Activated CD8-positive, alpha-beta memory T cell treated with anti-CD3 and anti-CD28 coated beads for 48 hours (primary cell): ENCODE measurements at regions not wholly inside any gene's neighbourhood (a gene's known extent, or its start where the extent isn't known, plus 50 kb on each side); places are given as distances from the start of the nearest gene placed in this dataset.

Source experiments
- DNase-seq, 3 experiments: peaks; one replicate each; pipeline ENCODE4 v3.0.0-alpha.2; 2020; ENCODE audit warnings: low read depth in 2 of 3, low spot score in 2 of 3

DNA sequence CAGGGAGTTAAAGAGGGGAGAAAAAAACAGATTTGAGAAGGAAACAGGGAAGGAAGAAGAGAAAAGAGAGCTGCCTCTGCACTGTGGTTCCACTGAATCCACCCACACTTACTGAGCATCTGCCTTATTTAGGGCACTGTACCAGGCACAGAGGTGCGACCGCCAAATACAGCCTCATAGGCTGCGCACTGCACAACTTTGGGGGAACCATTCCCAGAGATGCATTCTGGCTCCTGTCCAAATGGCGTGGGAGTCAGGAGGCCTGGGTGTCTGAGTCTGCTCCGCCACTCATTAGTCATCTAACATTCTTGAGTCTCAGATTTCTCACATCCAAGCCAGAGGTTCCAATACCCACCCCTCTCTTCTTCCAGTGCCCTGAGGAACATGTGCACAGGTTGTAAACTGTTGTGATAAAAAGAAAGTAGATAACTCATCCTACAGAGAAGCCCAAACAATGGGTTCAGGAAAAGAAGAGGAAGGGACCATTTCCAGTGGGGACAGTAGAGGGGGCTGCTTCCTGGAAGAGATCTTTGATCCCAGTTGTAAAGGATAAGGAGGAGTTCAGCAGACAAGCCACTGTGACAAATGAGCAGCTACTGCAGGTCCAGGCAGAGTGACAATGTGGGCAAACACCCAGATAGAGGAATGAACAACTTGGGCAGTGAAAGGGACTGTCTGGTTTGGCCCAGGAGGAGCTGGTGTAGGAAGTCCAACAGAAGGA is 254.6 kb downstream of the UACA start:
- DNase-seq: no peak

DNA sequence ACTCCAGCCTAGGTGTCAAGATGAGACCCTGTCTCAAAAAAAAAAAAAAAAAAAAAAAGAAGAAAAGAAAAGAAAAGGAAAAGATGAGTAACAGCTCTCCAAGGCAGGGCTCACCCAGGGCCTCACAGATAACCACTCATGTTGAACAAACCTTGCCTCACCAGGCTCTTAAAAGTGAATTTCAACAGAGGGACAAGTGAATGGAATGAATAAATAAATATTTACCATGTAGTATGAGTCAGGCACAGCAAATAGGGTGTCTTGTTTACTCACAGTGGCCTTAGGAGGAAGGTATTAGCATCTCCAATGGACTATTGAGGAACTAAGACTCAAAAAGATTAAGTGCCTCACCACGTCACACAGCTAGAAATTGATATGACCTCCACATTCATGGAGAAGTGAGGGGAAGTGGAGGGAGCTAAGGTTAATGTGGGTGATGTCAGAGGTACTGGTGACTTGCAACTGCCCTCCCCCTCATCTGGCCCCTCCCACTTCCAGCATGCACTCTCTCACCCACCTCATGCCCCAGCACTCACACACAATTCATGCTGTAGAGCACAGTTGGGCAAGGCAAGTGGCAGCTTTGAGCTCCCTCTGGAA is 255.5 kb downstream of the UACA start:
- DNase-seq: no peak

DNA sequence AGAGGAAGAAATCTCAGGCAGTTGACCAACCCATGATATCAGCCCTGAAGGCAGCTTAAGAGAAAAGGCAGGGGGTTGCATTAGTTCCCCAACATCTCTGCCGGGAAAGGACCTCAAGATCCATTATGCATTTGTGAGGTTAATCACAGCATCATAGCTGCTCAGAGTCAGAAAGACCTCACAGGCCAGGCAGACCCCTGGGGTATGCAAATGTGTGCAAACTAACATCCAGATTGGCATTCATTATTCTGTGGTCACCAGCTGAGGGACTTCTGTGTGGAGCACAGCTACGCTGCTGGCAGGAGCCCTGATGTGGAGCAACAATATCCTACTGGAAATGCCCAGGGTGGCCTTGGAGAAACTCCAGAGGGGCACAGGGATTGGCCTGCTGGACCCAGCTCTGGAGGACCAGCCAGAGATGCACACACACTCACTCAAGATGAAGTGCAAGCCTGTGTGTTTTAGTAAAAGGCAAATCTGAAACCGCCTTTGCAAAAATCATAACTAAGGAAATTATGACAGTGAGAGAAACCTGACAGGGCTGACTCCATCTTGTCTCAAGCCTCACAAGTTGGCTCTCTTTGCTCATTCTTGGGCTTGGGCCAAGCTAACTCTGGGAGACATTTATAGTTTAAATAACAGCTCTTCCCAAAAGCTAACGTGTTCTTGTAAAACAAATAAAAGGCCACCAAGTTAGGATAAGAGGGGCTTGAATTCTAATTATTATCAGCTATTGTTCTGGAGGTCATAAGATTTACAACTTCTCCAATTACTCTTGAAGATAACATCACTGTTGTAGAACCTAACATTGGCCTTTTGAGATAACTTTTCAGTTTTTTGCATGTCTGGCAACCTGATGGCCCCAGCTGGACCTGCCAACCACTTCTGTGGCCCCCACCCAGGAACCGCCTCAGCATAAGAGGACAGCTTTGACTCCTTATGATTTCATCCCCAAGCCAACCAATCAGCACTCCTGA is 257.1 kb downstream of the UACA start:
- no peak for DNase-seq

DNA sequence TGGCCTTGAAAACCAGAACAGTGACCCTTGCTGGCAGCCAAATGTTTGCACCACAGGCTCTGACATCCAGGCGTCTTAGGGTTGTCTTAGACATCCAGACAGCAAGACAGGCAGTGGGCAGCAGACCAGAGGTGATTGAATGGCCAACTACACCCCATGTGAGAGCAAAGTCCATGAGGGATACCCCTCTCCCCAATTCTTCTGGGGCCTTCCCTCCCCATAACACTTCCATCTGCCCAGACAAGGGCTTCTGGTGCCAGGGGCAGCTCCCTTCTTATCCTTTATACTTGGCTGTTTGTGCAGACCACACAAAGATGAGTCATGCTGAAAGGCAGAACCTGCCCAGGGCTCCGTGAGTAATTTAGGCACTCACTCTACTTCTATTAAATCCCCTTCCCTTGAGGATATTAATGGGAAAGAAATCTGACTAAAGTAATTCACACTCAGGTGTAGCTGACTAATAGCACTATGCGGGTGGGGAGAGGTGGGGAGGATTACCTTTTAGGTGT is 257.9 kb downstream of the UACA start:
- no peak for DNase-seq

DNA sequence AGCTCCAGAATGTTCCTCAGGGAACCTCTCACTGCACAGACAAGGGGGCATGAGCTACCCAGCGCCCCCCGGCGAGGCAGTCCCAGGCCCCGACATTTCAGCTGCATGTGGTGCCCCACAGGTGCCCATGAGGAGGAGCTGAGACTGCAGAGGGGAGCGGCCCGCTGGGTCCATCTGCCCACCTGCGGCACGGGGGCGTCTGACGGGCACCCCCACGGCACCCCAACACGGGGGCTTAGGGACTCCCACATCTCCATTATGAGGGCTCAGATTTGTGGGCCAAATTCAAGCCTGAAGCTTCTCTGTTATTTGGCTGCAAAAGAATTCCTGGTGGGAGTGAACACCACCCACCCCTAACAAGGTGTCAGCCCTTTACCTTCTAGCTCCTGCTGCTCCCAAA is 258.4 kb downstream of the UACA start:
- no peak for DNase-seq

DNA sequence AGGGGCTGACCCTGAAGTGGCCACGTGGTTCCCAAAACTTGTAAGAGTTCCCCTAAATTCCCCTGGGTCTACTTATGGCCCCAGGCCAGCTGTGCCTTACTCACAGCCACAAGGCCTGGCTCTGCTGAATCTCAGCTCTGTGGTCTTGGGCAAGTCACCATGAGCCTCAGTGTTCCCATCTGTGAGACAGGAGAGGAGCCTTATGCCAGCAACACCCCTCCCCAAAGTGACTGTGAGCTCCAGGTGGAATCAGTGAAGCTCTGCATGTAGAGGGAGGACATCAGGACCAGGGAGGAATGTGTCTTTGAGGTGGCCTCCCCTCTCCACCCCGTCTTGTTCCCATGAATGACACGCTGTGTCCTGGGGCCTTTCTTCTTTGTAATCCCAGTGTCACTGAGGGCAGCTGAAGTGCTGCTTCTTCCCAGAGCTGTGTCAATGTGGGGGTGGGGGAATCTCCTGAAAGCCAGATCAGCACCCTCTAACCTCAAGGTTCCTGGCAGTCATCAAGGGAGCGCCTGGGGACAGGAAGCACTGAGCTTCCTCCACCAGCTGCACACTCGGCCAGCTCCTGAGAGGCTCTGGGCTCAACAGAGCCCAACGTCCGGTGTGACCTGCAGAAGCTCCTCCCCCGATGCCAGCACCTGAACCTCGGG is 258.9 kb downstream of the UACA start:
- no peak for DNase-seq

DNA sequence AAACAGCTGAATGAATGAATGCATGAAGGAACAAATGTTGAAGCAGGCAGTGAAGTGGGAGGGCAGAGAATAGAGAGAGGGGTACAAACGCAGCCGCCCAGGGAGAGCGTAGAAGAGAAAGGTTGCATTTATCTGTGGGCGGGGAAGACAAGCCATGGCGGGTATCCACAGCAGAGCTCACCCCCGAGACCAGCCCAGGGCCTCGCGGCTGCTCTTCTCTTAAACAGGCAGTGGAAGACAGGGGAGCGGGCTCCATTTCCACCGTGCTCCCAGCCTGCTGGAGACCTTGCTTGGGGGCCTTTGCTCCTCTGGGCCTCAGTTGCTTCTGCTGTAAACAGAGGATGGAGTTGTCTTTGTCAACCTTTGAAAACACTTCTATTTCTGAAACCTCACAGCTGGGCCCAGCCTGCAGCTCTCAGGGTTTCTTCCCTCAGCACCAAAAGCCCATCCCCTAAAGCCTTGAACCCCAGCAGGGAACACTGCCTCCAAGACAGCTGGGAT is 259.5 kb downstream of the UACA start:
- no peak for DNase-seq

DNA sequence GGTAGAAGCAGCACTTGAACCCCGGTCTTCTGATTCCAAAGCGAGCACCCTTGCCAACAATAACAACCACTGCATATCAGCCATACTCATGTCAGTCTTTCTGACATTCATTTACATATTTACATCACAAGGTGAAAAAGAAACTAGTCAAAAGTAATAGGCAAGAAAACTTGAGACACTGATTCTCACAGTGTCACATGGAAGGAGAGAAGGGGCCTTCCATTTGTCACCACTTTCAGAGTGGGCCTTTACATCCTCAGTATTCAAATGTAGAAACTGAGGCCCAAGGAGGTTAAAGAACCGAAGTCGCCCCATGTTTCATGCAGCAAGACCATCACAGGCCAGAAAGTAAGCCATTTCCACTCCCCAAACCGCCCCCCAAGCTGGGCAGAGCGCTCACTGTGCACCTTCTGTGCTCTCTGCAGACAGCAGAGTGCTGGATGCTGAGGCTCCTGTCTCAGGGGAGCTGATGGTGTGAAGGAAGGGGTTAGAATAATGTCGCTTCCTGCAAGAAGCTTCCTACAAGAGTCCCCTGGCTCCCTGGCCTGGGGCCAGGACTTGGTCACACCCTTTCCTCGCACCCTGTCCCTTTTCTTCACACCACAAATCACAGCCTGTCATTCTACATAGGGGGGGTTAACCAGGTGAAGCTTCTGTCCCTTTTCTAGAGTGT is 260.1 kb downstream of the UACA start:
- no peak for DNase-seq

DNA sequence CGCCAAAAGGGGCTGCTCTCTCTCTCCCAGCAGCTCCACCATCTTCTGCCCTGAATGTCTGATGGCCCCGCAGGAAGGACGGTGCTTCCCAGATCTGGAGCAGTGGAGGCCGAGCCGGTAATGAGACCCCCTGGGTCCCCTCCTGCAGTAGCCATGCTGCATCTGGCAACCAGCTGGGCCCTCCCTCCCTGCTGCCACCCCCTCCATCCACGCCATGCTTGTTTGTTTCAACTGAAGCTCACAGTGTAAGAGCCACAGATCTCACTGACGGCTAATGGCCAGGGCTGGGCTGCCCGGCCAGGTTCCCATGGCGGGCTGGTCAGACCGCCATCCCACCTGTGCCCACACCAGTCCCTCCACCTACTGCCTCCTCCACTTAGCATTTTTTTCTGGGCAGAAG is 260.8 kb downstream of the UACA start:
- DNase-seq: no peak

DNA sequence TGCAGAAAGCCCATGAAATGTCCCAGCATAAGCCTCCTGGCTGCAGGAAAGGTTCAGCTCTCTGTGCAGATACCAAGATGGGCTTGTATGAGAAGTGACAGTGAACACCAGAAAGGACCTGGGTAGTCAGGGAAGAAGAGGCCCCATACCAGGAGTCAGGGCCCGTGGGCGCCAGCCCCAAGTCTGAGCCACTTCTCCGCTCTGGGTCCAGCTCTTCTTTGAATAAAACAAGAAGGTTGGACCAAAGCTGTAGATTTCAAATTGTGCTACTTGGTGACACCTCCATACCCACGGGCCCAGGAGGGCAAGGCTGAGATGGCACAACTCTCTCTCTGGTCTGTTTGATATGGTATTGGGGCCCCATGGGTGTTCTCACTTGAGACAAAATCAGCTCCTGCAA is 261.5 kb downstream of the UACA start:
- DNase-seq: no peak

DNA sequence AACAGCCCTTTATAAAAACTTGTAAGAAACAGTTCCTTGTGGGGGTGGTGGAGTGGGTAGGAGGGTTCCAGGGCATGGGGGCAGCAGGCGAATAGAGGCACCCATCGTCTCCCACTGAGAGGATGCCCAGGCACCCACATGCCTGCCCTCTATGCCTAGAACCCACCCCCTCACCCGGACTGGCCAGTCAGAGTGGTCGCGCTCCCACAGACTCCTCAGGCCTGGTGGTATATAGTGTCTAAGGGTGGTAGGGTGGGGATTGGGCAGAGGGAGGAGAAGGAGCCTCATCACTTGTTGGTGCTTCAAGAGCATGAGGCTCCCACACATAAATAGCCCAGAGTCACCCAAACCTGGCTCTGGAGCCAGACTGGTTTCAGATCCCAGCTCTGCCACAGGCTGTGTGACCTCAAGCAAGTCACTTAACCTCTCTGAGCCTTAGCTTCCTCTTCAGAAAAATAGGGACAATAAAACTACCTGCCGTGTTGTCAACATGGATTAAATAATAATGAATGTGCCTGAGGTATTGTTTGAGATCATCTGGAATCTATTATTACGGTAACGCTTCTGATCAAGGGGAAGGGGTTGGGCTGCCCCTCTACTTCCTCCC is 262.1 kb downstream of the UACA start:
- DNase-seq: no peak

DNA sequence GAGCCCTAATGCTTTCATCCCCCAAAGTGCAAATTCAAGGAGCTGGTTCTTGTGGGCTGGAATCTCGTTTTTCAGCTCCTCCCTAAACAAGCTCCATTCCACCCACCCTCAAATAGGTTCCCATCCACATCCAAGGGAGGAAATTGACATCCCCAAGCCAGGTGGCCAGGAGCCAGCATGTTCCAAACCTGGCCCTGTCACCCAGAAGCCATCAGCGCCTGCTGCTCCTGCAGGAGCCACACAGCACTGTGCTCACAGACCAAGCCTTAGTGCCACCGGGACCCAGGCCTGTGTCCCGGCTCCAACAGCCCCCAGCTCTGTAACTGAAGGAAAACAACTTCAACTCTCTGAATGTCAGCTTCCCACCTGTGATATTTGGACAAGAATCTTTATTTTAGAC is 263.6 kb downstream of the UACA start:
- DNase-seq: no peak

DNA sequence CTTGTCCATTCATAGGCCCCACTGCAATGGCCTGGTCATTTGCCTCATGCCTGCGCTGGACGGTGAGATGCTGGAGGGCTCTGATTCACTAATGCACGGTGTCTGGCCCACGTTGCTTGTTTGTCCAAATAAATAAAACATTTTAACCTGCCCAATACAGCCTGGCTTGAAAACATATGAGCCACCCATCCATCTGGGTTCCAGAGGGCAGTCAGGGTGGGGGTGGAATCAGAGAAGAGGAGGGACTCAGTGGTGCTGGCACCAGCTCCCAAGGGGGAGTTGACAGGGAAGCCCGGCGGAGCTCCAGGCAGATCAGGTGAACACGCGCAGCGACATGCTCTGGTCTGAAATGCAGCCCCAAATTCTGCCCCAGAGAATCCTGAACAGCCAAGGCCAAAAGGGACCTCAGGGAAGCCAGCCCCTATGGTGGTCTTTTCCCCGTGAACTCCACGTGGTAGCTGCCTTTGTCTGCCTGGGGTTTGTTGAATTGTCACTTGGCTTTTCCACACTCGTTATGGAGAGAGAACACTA is 265.2 kb downstream of the UACA start:
- DNase-seq: no peak

DNA sequence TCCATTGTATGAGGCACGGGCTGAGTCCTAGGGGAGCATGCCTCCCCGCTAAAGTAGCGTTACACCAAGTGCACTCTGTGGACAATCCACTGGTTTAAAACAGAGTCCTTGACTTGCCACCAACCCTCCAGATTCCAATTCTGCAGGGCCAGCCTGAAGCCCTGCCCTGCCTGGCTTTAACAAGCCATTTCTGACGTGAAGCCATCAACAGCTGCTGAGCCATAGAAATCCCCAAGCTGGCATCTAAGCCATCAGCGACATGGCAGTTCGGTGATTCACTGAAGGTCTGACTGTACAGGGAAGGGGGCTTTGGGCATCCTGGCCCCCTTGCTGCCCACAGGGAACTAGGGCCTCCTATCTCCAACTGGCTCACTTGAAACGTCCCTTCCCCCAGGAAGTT is 265.7 kb downstream of the UACA start:
- no peak for DNase-seq

DNA sequence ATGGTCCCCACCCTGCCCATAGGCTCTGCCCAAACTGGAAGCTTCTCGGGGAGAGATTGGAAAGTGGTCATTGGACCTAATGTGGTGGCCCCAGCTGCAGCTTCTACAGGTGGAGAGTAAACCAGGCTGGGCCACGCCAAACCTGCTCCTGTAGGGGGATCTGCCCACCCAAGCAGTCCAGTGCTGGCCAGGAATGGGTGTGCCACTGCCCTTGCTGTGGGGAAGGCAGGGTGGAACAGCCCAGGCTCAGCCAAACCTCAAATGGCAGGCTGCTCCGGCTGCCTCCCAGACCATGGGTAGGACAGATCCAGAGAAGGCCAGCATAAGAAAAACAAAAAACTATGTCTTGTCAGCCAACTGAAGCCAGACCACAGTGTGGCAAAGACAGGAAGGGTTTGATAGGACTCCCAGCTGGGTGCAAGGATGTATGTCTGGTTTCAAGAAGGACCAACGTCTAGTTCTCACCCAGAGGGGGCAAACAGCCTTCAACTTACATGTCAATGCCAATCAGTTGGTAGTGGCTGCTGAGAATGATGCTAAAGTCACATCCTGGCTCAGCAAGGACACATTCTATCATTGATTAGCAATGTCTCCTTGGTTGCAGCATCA is 267.3 kb downstream of the UACA start:
- no peak for DNase-seq

DNA sequence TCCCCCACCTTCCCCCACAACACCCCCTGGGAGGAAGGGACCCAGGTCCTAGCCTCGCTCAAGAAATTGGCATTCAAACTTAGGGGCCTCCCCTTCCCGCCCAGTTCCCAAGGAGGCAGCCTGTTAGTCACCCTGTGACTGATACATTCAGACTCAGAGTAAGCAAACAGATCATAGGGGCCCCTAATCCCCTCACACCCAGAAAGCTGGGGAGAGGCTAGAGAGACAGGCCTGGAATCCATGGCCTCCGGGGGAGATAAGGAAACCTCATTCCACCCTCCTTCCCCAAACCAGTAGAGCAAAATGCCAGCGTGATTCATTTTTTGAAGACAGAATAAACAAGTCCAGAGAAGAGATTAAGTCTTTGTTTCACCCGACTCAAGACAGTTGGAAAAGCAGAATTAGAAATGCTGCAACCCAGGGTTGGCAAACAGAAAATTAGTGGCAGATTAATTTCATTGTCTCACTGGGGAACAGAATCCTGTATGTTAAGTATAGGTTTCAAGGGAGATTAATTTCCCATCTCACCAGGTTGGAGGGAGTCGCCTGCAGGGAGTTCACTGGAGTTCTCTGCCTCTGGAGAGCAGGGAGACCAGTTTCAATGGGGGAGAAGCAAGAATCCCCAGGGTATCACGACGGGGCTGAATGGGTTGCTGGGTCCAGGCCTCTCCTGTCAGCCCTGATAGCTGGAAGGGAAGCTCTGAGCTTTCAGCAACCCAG is 268.3 kb downstream of the UACA start:
- no peak for DNase-seq

DNA sequence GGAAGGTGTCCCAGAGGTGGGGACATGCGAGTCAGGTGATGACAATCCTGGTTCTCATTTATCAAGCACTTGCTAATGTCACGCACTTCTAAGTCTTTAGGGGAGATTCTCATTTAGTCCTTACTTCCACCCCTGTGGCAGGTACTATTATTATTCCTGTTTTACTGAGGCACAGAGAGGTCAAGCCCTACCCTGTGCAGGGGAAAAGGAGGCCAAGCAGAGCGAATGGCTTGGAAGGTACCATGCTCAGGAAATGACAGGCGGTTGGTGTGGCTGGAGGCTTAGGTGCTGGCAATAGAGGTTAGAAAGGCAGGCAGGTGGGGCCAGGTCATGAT is 268.9 kb downstream of the UACA start:
- no peak for DNase-seq

DNA sequence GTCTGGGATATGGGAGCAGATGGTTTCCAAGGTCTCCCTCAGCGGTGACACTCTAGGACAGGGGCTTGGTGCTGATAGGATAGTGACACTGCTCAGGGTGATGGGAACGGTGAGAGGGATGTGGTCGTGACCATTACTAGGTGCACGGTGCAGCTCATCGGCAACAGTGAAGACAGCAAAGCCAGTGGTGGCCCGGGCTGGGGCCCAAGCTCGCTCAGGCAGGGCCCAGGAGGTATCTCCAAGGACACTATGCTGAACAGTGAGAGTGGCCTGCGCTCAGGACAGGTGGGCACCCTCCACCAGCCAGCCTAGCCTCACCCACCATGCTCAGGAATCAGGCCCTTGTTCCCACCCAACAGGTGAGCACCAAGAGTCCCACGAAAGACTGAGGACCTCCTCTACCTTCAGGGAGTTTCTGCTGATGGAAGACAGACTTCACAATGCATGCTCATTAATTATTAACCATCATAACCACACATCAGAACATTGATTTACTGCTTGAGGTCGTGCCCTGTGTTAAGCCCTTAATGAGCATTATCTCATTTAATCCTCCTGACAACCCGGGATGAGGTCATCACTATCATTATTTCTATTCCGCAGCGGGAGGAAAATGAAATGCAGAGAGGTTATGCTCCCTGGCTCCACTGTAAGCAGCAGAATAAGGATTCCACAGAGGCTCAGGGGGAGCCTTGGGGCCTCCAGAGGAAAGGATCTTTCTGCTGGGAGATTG is 269.4 kb downstream of the UACA start:
- no peak for DNase-seq
